OCI-LY3 (cell line): ENCODE measurements at regions not wholly inside any gene's neighbourhood (a gene's known extent, or its start where the extent isn't known, plus 50 kb on each side); places are given as distances from the start of the nearest gene placed in this dataset.

Experiments used
- H2AFZ ChIP-seq: fragments of 200-600, 300-600 bp; shearing (Covaris generic); 2 replicates; pipeline ENCODE4 v1.6.0; 2014; ENCODE audit warnings: antibody characterized with exemption, low read depth, low read length
- H3K27ac ChIP-seq: fragments of 200-600, 300-600 bp; sonication (generic); 2 replicates; pipeline ENCODE4 v1.5.1; 2014; ENCODE audit warnings: mild to moderate bottlenecking, low read length, moderate library complexity, mixed read lengths
- H3K27me3 ChIP-seq: fragments of 200-600, 300-600 bp; sonication (generic); 2 replicates; pipeline ENCODE4 v1.6.1; 2014; ENCODE audit warnings: low read depth, low read length, mixed read lengths
- H3K36me3 ChIP-seq: fragments of 200-600, 300-600 bp; sonication (generic); replicated peaks from 2 replicates; pipeline ENCODE3; 2014; ENCODE audit warnings: low read depth, low read length, mixed read lengths
- H3K4me1 ChIP-seq: fragments of 300-600, 200-600 bp; sonication (generic); 2 replicates; pipeline ENCODE4 v1.6.1; 2014; ENCODE audit warnings: low read length, mixed read lengths
- H3K4me2 ChIP-seq: fragments of 200-600, 300-600 bp; sonication (generic); 2 replicates; pipeline ENCODE4 v1.6.1; 2014; ENCODE audit warnings: low read length, mixed read lengths
- H3K4me3 ChIP-seq: fragments of 300-600, 200-600 bp; sonication (generic); 2 replicates; pipeline ENCODE4 v1.5.1; 2014; ENCODE audit warnings: antibody characterized with exemption, mild to moderate bottlenecking, low read length, moderate library complexity
- H3K79me2 ChIP-seq: fragments of 300-600, 200-600 bp; shearing (Covaris generic); 2 replicates; pipeline ENCODE4 v1.6.1; 2014; ENCODE audit warnings: mild to moderate bottlenecking, low read length, mixed read lengths
- H3K9ac ChIP-seq: fragments of 300-600, 200-600 bp; shearing (Covaris generic); 2 replicates; pipeline ENCODE4 v1.6.0; 2014; ENCODE audit warnings: mild to moderate bottlenecking, low read length, moderate library complexity
- H3K9me3 ChIP-seq: fragments of 200-600, 300-600 bp; shearing (Covaris generic); 2 replicates; pipeline ENCODE4 v1.6.1; 2014; ENCODE audit warnings: low read length, mixed read lengths; ENCODE audit not compliant: insufficient read depth
- H4K20me1 ChIP-seq: fragments of 200-600, 300-600 bp; sonication (generic); 2 replicates; pipeline ENCODE4 v1.6.1; 2016; ENCODE audit warnings: low read length, mixed read lengths; ENCODE audit not compliant: insufficient read depth
- EZH2phosphoT487 ChIP-seq: fragments of 200-600 bp; shearing (Covaris generic); IDR thresholded peaks from 2 replicates; pipeline ENCODE4 v1.6.1; 2018; ENCODE audit warnings: antibody characterized with exemption, mixed run types, low read depth
- TF ChIP-seq, protein P1 (sequence below): fragments of 200-600, 300-600 bp; sonication (generic); IDR thresholded peaks from 2 replicates; pipeline ENCODE4 v1.5.1; 2014; ENCODE audit warnings: antibody characterized with exemption, low read length, low read depth

- Histone ChIP-seq H2AFZ (no peak overlapping the region), H3K79me2 (no peaks in the 10 kb centered on the region), H3K4me1 (no peaks in the 10 kb centered on the region), H4K20me1 (no peaks in the 10 kb centered on the region), H3K9me3 (no peaks in the 10 kb centered on the region), H3K9ac (no peak overlapping the region), H3K27ac (no peak overlapping the region), H3K27me3 (no peaks in the 10 kb centered on the region), H3K4me3 (no peak overlapping the region), H3K36me3 (no peaks in the 10 kb centered on the region), H3K4me2 (no peak overlapping the region)
- TF ChIP-seq EZH2phosphoT487 = no peak
Observed at GRCh38 chr10:15442056-15442455, 71.0 kb upstream of the FAM171A1 start.

DNA sequence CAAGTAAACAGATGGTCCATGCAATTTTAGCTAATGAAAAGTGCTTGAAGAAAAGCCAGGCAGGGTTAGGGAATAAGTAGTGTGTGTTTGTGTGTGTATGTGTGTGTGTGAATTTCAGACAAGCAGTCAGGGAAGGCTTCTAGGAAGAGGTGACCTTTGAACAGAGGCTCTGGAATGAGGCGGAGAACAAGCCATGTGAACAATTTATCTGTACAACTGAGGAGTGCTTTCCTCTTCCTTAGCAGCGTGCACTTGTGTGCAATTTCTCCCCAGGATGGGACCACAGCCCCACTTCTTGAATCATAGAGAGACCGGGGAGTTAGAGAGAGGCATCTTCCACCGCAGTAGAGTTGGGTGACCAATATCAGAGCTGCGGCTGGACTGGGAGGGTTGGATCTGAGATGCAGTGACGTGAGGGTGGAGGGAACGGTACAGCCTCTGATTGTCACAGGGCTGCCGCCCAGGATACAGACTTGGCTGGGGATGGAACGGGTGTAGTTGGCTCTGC, 69.2 kb upstream of the FAM171A1 start:
- Histone ChIP-seq H3K27me3 (no peaks in the 10 kb centered on the region), H2AFZ (no peak overlapping the region), H3K4me1 (no peaks in the 10 kb centered on the region), H3K4me3 (no peak overlapping the region), H3K4me2 (no peak overlapping the region), H3K79me2 (no peaks in the 10 kb centered on the region), H3K9ac (no peak overlapping the region), H3K36me3 (no peaks in the 10 kb centered on the region), H4K20me1 (no peaks in the 10 kb centered on the region), H3K9me3 (no peaks in the 10 kb centered on the region), H3K27ac (no peak overlapping the region)
- TF ChIP-seq, protein P1, sequence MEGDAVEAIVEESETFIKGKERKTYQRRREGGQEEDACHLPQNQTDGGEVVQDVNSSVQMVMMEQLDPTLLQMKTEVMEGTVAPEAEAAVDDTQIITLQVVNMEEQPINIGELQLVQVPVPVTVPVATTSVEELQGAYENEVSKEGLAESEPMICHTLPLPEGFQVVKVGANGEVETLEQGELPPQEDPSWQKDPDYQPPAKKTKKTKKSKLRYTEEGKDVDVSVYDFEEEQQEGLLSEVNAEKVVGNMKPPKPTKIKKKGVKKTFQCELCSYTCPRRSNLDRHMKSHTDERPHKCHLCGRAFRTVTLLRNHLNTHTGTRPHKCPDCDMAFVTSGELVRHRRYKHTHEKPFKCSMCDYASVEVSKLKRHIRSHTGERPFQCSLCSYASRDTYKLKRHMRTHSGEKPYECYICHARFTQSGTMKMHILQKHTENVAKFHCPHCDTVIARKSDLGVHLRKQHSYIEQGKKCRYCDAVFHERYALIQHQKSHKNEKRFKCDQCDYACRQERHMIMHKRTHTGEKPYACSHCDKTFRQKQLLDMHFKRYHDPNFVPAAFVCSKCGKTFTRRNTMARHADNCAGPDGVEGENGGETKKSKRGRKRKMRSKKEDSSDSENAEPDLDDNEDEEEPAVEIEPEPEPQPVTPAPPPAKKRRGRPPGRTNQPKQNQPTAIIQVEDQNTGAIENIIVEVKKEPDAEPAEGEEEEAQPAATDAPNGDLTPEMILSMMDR = no peak
- TF ChIP-seq EZH2phosphoT487 = no peak

DNA sequence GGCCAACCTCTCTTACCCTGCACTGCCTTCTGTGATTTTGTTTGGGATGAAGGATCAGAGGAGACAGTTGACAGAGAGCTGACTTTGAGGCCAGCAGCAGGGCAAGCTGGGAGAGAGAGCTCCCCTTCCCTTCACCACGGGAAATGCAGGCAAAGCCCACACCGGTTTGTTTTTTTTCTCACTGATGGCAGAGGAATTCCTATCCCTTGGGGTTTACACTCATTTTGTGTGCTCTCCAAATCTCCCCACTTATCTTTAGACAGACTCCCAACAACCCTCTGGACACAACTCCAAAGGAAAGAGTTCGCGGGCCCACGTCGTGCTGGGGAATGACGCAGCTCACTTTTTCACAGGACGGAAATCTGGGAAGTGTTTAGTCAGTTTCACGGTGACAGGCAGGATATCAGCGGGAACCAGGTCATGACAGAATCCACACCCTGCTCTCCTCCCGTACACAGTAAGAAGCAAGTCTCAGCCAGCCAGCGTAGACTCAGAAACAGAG, 68.3 kb upstream of the FAM171A1 start:
- no peak for TF ChIP-seq EZH2phosphoT487
- TF ChIP-seq, protein P1 = no peak
- Histone ChIP-seq H3K4me3 (no peak overlapping the region), H3K27ac (no peak overlapping the region), H3K9ac (no peak overlapping the region), H3K9me3 (no peaks in the 10 kb centered on the region), H3K4me2 (no peak overlapping the region), H3K4me1 (no peaks in the 10 kb centered on the region), H2AFZ (no peak overlapping the region), H3K79me2 (no peaks in the 10 kb centered on the region), H4K20me1 (no peaks in the 10 kb centered on the region), H3K27me3 (no peaks in the 10 kb centered on the region), H3K36me3 (no peaks in the 10 kb centered on the region)

GRCh38 chr10:15436696-15437095, 65.6 kb upstream of the FAM171A1 start:
- Histone ChIP-seq H3K9ac (no peak overlapping the region), H3K79me2 (no peaks in the 10 kb centered on the region), H2AFZ (no peak overlapping the region), H3K27ac (no peak overlapping the region), H4K20me1 (no peaks in the 10 kb centered on the region), H3K9me3 (no peaks in the 10 kb centered on the region), H3K4me1 (no peaks in the 10 kb centered on the region), H3K36me3 (no peaks in the 10 kb centered on the region), H3K4me3 (no peak overlapping the region), H3K4me2 (no peak overlapping the region), H3K27me3 (no peaks in the 10 kb centered on the region)
- TF ChIP-seq EZH2phosphoT487 = no peak
- TF ChIP-seq, protein P1 = no peak
